ENCODE measurements at regions not wholly inside any gene's neighbourhood (a gene's known extent, or its start where the extent isn't known, plus 50 kb on each side); places are given as distances from the start of the nearest gene placed in this dataset.

DNA sequence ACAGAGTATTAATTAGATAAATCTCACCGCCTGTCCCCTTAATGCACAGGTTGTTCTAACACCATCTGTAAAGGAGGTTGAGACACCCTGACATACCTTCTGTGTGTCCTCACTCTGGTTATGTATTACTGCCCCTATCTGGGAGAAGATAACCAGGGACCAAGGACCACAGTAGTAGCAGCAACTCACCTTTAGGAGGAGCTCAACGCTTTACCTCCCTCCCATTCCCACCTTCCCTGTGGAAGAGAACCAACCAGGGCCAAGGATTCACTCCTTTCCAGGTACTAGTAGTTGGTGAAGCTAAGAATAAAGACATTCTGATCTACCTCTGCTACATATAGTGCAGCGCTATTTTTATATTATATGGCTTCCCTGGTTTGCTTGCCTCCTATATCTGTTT is 232.6 kb downstream of the MEX3B start:
- no peak overlapping the region for H3K27ac ChIP-seq
- no peaks in the 10 kb centered on the region for H3K4me1 ChIP-seq
- H3K27me3 ChIP-seq = no peaks in the 10 kb centered on the region
- no peaks in the 10 kb centered on the region for H3K36me3 ChIP-seq
- 55 to 60% methylated on average over 3 of the region's 3 CpGs for WGBS, 2 donors
- no peak for DNase-seq
- TF ChIP-seq POLR2A (IDR thresholded peaks at IDR 0.05) = no peak
- TF ChIP-seq, protein P1, sequence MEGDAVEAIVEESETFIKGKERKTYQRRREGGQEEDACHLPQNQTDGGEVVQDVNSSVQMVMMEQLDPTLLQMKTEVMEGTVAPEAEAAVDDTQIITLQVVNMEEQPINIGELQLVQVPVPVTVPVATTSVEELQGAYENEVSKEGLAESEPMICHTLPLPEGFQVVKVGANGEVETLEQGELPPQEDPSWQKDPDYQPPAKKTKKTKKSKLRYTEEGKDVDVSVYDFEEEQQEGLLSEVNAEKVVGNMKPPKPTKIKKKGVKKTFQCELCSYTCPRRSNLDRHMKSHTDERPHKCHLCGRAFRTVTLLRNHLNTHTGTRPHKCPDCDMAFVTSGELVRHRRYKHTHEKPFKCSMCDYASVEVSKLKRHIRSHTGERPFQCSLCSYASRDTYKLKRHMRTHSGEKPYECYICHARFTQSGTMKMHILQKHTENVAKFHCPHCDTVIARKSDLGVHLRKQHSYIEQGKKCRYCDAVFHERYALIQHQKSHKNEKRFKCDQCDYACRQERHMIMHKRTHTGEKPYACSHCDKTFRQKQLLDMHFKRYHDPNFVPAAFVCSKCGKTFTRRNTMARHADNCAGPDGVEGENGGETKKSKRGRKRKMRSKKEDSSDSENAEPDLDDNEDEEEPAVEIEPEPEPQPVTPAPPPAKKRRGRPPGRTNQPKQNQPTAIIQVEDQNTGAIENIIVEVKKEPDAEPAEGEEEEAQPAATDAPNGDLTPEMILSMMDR (IDR thresholded peaks at IDR 0.05) = no peak
- no peaks in the 10 kb centered on the region for H3K9me3 ChIP-seq
- intact Hi-C loops (cut with DNase I) = no loop called here
- no peak overlapping the region for H3K4me3 ChIP-seq

DNA sequence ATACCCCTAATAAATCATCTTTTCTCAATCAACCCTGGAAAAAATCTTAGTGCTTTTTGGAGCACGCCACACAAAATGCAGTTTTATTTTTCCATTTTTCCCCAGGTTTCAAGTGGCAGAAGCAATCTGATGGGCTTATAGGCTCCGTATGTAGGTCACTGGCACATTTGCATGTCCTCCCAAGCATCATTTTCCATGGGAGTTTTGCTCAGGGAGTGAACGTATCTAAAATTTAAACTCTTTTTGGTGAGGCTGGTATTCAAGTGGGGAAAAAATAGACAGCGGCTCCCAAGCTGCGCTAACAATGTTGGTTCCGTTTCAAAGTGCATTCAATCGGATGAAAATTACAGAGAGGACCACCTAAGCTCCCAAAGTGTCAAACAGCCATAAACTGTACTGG is 233.4 kb downstream of the MEX3B start:
- no peaks in the 10 kb centered on the region for H3K36me3 ChIP-seq
- 86 to 90% methylated on average over 7 of the region's 7 CpGs for WGBS, 2 donors
- H3K4me1 ChIP-seq = no peaks in the 10 kb centered on the region
- no peak for DNase-seq
- no peak overlapping the region for H3K27ac ChIP-seq
- no peaks in the 10 kb centered on the region for H3K27me3 ChIP-seq
- H3K9me3 ChIP-seq = no peaks in the 10 kb centered on the region
- intact Hi-C loops (cut with DNase I) = no loop called here
- no peak overlapping the region for H3K4me3 ChIP-seq
- TF ChIP-seq, protein P1 (IDR thresholded peaks at IDR 0.05) = no peak
- TF ChIP-seq POLR2A (IDR thresholded peaks at IDR 0.05) = no peak

DNA sequence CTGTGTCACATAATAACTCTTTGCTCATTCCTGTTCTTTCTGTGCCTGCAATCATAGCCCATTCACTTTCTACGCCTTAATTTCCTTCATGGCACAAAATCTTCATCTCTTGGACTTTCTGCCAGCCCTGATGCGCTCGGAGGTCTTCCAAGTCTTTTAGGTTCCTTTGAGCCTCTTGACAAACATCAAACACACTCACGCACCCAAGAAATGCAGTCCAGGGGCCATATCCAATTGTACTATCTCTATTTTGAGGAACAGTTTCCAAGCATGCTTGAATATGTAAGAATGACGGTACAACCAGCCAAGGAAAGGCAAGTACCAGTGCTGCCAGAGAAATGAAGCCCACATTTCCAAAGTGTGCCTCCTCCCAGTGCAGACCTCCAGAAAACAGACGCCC is 234.1 kb downstream of the MEX3B start:
- WGBS, 2 donors = 79 to 85% methylated on average over 6 of the region's 6 CpGs
- no peaks in the 10 kb centered on the region for H3K9me3 ChIP-seq
- H3K27ac ChIP-seq = no peak overlapping the region
- no peaks in the 10 kb centered on the region for H3K27me3 ChIP-seq
- H3K4me3 ChIP-seq = no peak overlapping the region
- intact Hi-C loops (cut with DNase I) = no loop called here
- no peaks in the 10 kb centered on the region for H3K4me1 ChIP-seq
- no peaks in the 10 kb centered on the region for H3K36me3 ChIP-seq
- TF ChIP-seq POLR2A (IDR thresholded peaks at IDR 0.05) = no peak
- TF ChIP-seq, protein P1 (IDR thresholded peaks at IDR 0.05) = no peak
- DNase-seq = no peak

DNA sequence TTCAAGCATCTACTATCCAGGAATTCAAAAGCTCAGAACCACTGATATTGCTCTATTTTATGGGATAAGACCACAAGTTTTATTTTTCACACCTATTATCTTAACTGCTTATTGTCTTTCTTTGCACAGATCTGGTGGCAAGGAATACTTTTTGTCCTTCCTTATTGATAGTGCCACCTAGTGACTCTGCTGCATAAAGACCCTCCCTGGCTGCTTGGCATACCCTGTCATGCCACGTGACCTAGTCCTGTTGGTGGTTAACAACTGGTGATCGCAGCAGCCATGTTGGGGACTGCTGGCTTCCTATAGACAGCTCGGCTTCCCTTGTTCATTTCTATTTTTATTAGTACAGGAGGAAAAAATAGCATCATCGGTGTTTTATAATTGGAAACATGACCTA is 236.3 kb downstream of the MEX3B start:
- intact Hi-C loops (cut with DNase I) = no loop called here
- DNase-seq = no peak
- 49 to 52% methylated on average over 4 of the region's 4 CpGs for WGBS, 2 donors

GRCh38 chr15:81807806-81808205 is 238.0 kb downstream of the MEX3B start:
- WGBS, 2 donors = 45 to 79% methylated on average over 2 of the region's 3 CpGs
- Histone ChIP-seq H3K27ac (no peak overlapping the region), H3K27me3 (no peaks in the 10 kb centered on the region), H3K4me1 (peaks cover 0 to 6% (median 0%) of the 10 kb centered on the region in 3 donors), H3K36me3 (no peaks in the 10 kb centered on the region), H3K4me3 (no peak overlapping the region), H3K9me3 (no peaks in the 10 kb centered on the region)
- intact Hi-C loops (cut with DNase I) = no loop called here
- DNase-seq = no peak
- no peak for TF ChIP-seq POLR2A (IDR thresholded peaks at IDR 0.05)
- TF ChIP-seq, protein P1 (IDR thresholded peaks at IDR 0.05) = no peak

More for the DNA sequence above, 236.3 kb downstream of the MEX3B start:
- Histone ChIP-seq H3K36me3 (no peaks in the 10 kb centered on the region), H3K4me3 (no peak overlapping the region), H3K9me3 (no peaks in the 10 kb centered on the region), H3K27me3 (no peaks in the 10 kb centered on the region), H3K4me1 (peaks cover 0 to under 1% (median 0%) of the 10 kb centered on the region in 3 donors), H3K27ac (no peak overlapping the region)
- TF ChIP-seq, protein P1 (IDR thresholded peaks at IDR 0.05) = peak in 1 of 6 experiments; percentile 13
- no peak for TF ChIP-seq POLR2A (IDR thresholded peaks at IDR 0.05)

All from esophagus squamous epithelium (tissue), 5 donors.